Prostate gland (tissue), 2 donors: ENCODE measurements at regions not wholly inside any gene's neighbourhood (a gene's known extent, or its start where the extent isn't known, plus 50 kb on each side); places are given as distances from the start of the nearest gene placed in this dataset.

Experiments used
- CTCF ChIP-seq, 4 experiments: fragments of 200-600 bp in 2 of 4; fragments of 450-650 bp in 2 of 4; sonication (generic) in 2 of 4; IDR thresholded peaks; 1 replicate in 3 of 4; 2 replicates in 1 of 4; pipeline ENCODE4 v1.5.1; 2016 to 2019; ENCODE audit warnings: antibody characterized with exemption in 4 of 4, mild to moderate bottlenecking in 2 of 4, moderate library complexity in 2 of 4
- POLR2AphosphoS5 ChIP-seq: sonication (generic); formaldehyde crosslinking; IDR thresholded peaks from one replicate; pipeline ENCODE4 v1.6.1; 2017; ENCODE audit warnings: antibody characterized with exemption

- TF ChIP-seq POLR2AphosphoS5: no peak
- no peak for TF ChIP-seq CTCF (IDR thresholded peaks at IDR 0.05)
These were observed 619.4 kb upstream of the TMPRSS15 start for GRCh38 chr21:19022978-19023377.
